ENCODE measurements at regions not wholly inside any gene's neighbourhood (a gene's known extent, or its start where the extent isn't known, plus 50 kb on each side); places are given as distances from the start of the nearest gene placed in this dataset.

DNA sequence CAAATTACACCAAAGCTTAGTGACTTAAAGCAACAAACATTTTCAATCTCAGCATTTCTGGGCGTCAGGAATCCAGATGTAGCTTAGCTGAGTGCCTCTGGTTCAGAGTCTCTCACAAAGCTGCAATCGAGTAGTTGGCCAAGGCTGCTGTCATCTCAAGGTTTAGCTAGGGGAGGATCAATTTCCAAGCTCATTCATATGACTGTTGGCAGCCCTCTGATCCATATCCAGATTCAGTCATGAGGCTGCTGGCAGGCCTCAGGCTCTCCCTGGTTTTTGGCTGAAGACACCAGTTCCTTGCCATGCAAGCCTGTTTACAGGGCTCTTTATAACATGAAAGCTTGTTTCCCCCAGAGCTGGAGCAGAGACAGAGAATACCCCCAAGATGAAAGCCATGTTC is 419.5 kb upstream of the TLE4 start:
- TF ChIP-seq, protein P1, sequence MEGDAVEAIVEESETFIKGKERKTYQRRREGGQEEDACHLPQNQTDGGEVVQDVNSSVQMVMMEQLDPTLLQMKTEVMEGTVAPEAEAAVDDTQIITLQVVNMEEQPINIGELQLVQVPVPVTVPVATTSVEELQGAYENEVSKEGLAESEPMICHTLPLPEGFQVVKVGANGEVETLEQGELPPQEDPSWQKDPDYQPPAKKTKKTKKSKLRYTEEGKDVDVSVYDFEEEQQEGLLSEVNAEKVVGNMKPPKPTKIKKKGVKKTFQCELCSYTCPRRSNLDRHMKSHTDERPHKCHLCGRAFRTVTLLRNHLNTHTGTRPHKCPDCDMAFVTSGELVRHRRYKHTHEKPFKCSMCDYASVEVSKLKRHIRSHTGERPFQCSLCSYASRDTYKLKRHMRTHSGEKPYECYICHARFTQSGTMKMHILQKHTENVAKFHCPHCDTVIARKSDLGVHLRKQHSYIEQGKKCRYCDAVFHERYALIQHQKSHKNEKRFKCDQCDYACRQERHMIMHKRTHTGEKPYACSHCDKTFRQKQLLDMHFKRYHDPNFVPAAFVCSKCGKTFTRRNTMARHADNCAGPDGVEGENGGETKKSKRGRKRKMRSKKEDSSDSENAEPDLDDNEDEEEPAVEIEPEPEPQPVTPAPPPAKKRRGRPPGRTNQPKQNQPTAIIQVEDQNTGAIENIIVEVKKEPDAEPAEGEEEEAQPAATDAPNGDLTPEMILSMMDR (IDR thresholded peaks at IDR 0.05): no peak
- TF ChIP-seq POLR2A (IDR thresholded peaks at IDR 0.05) (no peak), EP300 (IDR thresholded peaks at IDR 0.05) (no peak), POLR2AphosphoS5 (IDR thresholded peaks at IDR 0.05) (no peak)

All from stomach (tissue), 4 donors.